Hematopoietic multipotent progenitor cell treated with erythropoietin and hydrocortisone succinate and interleukin-3 and kit ligand, for 6 days (in vitro differentiated cells): ENCODE measurements at regions not wholly inside any gene's neighbourhood (a gene's known extent, or its start where the extent isn't known, plus 50 kb on each side); places are given as distances from the start of the nearest gene placed in this dataset.
A peak's percentile ranks its signal among the peaks of the same experiment; 100 is the strongest.

ENCODE experiments used
- DNase-seq: peaks from one replicate; pipeline ENCODE4 v3.0.0-alpha.2; 2015

GRCh38 chr4:73001885-73002284 is 67.6 kb downstream of the COX18 start:
- no peak for DNase-seq

DNA sequence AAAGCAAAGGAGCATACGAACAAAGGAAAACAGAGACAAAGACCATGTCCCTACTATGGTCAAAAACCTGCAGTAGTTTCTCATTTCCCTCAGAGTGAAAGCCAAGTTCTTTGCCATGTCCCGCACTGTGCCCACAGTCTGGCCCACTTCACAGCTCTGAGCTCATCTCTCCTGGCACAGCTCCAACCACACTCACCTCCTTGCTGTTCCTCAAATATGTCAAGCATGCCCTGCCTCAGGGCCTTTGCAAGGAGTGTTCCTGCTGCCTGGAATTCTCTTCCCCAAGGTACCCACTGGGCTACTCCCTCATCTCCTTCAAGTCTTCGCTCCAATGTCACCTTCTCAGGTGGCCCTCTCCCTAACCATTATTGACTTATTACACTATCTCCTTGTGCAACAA is 72.1 kb downstream of the COX18 start:
- DNase-seq = no peak

GRCh38 chr4:72994670-72995069 is 74.8 kb downstream of the COX18 start:
- DNase-seq = no peak

- DNase-seq = no peak
Observed at GRCh38 chr4:72993876-72994275, 75.6 kb downstream of the COX18 start.

- DNase-seq = no peak
Observed at GRCh38 chr4:72991873-72992272, 77.6 kb downstream of the COX18 start.

DNA sequence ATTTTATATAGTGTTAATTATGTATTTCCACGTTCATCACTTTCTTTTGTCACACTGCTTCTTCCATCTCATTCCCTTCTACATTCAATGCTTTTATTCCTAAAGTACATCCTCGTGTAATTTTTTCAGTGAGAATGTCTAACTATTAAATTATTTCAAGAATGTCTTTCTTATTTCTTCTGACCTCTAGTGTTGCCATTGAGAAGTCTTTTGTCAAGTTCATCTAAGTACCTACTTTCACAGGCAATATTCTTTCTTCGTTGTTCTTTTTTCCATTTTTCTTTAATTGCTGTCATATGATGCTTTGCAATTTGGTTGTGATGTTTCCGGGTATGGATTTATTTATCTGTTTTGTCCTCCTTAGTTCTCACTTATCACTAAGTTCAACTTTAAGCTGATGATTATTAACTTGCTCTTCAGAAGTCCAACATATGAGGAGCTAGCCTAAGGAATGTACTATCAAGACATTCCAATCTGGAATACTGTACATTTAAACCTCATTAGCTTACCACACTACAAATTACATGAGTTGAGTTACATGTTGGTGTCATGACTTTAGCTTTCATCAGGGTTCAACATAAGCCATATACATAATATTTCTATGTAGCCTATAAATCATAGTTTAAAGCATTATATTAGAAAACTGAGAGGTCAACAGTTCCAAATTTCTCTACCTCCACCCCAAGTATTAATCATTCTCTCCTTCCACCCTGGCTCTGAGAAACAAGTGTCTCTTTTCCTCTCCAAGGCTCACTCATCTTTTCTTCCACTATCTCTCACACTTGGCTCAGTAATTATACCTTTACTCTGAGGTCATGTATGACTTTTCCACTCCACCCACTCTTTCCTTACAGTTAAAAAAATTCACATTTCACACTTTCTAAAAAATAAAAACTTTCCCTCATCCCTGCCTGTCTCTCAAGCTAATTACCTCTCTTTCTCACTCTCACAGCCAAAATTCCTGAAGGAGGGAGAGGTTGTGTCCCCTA is 81.5 kb downstream of the COX18 start:
- DNase-seq = no peak

DNA sequence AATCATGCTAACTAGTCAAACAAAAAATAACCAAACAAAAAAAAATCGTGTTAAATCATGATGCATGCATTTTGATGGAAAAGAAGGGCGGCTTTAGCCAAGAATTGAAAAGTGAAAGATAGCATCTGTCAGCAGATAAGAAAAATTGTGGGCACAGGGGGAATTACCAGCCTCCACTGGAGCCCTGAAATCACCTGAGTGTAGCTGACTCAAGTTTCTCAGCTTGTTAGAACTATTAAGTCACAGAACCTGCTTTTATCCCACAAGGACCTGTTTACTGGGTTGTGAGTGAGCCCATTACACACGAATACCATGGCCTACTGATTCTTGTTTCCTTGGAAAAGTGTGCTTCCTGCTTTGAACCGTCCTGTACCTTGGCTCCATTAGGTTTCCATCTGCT is 85.2 kb downstream of the COX18 start:
- no peak for DNase-seq

DNA sequence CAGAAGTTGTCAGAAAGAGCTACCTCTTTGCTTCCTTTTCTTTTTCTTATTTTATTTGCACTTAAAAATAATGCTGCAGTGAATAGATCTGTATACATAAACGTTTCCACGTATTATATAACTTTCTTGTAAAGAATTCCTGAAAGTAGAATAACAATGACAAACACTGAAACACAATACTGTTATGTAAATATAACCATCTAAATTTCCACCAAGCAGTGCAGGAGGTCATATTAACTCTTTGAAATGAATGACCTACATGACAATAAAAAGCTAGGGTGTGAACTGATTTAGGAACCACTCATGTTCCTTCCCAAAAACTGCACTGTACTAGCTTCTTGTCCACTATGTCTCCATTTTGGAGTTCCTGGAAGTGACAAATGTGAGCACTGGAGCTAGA is 85.8 kb downstream of the COX18 start:
- DNase-seq = no peak

DNA sequence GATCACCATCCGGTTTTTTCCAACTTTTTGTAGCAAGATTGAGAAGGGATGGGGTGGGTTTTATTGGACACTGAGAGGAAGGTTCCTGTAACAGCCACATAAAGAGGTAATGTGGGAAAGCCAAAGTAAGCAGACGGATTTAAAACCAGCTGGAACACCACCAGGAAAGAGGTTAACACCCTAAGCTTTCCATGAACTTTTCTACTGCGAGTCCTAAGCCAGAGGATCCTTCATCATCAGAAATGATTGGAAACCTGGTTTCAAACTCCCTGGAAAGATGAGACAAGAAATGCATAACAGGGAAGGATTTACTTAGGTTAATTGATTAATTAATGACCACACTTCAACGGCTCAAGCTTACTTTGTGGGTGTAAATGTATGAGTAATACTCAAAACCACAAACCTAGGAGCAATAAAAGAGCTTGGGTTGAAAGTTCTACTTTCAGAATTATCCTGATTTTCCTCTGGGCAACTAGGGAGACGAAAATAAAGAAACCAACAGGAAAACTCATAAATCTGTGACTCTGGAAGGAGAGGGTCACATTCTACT is 91.5 kb downstream of the COX18 start:
- DNase-seq = no peak

DNA sequence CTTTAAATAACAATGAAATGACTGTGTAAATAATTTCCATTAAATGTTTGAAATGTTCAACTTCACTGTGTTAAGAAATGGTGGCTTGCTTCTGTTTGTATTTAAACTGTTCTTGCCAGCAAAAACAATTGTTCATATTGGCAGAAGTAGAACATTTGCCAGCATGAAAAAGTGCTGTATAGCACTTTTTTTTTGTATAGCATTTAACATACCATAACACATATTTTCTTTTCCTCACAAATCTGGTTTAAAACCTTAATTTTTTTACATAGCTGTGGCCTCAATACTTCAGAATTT is 94.1 kb downstream of the COX18 start:
- DNase-seq = no peak

- peak; percentile 28 for DNase-seq
Observed at GRCh38 chr4:72974694-72975487, 94.6 kb downstream of the COX18 start.

DNA sequence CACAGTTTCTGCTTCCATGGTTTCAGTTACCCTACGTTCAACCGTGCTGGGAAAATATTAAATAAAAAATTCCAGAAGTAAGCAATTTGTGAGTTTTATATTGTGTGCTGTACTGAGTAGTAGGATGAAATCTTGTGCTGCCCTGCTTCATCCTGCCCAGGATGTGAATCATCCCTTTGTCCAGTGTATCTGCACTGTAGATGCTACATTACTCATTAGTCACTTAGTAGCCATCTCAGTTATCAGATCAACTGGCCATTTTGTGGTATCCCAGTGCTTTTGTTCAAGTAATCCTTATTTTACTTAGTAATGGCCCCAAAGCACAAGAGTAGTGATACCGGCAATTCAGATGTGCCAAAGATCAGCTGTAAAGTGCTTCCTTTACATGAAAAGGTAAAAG is 97.9 kb downstream of the COX18 start:
- peak; percentile 3 for DNase-seq

DNA sequence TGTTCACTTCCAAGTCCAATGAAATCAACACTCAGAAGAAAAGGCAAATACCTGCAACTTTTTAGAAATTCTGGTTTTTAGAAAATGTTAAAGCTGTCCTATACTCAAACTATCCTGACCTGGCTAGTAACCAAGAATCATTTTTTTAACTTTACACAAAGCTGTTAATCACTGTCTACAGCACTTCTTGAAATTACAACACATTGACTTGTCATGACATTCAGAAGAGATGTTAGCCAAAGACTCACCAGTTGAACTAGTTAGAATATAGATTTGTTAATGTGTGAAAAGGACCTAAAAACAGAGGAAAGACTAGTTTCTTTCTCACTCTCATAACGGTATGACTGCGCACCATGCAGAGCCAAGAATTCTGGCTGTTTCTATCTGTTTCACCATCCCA is 98.8 kb downstream of the COX18 start:
- no peak for DNase-seq

GRCh38 chr4:72969976-72970375 is 99.5 kb downstream of the COX18 start:
- no peak for DNase-seq

DNA sequence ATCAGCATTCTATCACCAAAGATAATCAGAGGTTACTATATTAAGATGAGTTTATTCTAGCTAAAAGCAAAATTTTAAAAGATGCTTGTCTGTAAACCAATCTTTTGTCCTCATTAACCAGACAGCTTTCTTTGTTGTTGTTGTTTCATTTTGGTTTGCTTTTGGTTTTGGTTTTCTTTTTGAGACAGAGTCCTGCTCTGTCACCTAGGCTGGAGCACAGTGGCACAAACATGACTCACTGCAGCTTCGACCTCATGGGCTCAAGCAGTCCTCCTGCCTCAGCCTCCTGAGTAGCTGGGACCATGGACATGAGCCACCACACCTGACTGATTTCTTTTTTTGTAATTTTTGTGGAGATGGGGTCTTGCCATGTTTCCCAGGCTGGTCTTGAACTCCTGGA is 102.9 kb downstream of the COX18 start:
- DNase-seq = no peak

DNA sequence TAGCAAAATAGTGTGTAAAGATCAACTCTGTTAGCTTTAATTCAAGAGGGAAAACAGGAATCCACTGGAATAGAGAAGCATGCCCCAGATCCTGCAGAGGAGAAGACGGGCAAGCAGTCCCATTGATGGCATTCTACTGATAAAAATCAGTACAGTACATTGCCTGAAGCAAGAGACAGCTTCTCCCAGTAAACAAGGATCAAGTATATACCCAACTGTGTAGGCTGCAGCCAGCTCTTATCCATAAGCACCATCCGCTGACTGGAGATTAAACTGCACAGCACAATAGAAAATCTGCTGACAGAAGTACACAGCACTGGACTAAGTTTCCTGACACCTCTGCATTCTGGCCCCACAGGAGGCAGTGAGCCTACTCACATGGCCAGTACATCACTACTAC is 110.1 kb downstream of the COX18 start:
- no peak for DNase-seq

GRCh38 chr4:72954811-72955210 is 114.7 kb downstream of the COX18 start:
- DNase-seq = no peak

DNA sequence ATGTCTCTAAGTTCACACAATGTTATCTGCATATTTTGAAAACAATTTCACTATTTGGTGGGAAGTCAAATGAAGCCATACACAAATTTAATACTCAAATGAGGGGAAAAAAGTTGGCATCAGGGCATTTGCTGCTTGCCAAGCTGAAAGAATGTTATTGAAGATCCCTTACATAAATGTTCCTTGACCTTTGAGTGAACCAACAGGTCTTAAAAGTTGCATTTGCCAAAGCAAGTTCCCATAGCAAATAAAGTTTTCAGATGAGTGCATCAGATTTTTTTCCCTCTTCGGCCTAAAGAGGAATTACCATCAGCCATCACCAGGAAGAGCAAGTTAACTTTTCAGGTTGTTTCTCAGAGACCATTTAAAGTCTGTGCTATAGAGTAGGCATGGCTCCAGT is 115.9 kb downstream of the COX18 start:
- no peak for DNase-seq

DNA sequence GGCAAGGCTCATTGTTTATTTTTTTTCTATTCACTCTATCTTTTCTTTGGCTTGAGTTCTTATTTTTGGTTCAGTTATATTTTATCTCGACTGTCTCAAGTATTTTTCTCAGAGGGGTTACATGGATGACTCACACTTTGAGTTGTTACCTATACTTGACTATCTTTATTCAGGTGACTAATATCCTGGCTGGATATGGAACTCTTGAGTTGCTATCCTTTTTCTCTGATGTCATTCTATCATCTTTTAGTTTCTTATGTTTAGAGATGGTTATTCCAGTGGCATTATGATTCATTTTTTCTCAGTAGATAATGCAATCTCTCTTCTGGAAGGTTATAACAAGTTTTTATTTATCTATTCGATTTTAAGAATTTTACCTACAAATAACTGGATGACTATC is 117.9 kb downstream of the COX18 start:
- no peak for DNase-seq

GRCh38 chr4:72951147-72951546 is 118.4 kb downstream of the COX18 start:
- no peak for DNase-seq

- DNase-seq = no peak
Observed at GRCh38 chr4:72948080-72948479, 121.4 kb downstream of the COX18 start.

- no peak for DNase-seq
Observed at GRCh38 chr4:72945719-72946336, 123.7 kb downstream of the COX18 start.

DNA sequence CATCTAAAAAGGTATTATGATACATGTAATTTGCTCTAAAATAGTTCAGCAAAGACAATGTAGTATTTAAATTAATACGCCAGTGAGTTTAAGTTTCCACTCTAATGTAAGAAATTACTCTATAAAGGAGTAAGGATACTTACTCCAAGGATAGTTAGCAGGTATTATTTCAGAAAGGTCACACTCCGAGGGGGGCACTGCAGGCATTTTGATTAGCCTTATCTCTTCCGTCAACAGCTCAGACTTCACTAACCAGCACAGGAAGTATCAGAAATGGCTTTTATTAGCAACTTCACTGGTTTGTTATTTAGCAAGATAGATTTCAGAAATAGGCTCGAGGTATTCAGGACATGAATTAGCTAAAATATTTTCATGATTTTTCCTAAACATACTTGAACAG is 127.0 kb downstream of the COX18 start:
- DNase-seq = peak; percentile 7

DNA sequence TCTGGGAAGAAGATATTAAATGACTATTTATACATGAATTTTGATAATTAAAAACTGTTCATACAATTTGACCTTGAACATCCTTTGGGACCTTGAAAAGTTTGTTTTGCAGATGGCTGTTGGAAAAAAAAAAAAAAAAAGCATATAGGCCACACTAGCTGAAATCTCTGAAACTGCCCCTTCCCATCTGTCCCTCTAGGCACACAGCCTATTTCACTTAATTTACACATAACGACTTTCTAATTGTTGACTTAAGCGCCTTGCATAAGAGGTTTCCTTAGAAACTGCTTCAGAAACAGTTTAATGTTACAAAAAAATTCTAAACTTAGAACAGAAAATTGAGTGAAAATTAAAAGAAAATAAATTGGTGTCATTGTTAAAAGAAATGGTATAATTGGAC is 131.0 kb downstream of the COX18 start:
- no peak for DNase-seq
